GM12872 (cell line): ENCODE measurements at regions not wholly inside any gene's neighbourhood (a gene's known extent, or its start where the extent isn't known, plus 50 kb on each side); places are given as distances from the start of the nearest gene placed in this dataset.

Experiments
- CTCF ChIP-seq: IDR thresholded peaks from 3 replicates; pipeline ENCODE4 v1.5.1; 2011; ENCODE audit warnings: low read depth, mild to moderate bottlenecking, low read length, moderate library complexity; ENCODE audit not compliant: insufficient read depth

GRCh38 chr18:50475538-50476193 is 84.2 kb upstream of the MAPK4 start:
- no peak for TF ChIP-seq CTCF

GRCh38 chr18:50492097-50492496 is 67.8 kb upstream of the MAPK4 start:
- TF ChIP-seq CTCF = no peak

- no peak for TF ChIP-seq CTCF
Measured at GRCh38 chr18:50494569-50494968, 65.3 kb upstream of the MAPK4 start.

GRCh38 chr18:50506362-50506761 is 53.5 kb upstream of the MAPK4 start:
- TF ChIP-seq CTCF = no peak

GRCh38 chr18:50507120-50507590 is 52.7 kb upstream of the MAPK4 start:
- peak; percentile 65 for TF ChIP-seq CTCF

- TF ChIP-seq CTCF = no peak
Measured at GRCh38 chr18:50508228-50508627, 51.7 kb upstream of the MAPK4 start.

GRCh38 chr18:50509012-50509411 is 50.9 kb upstream of the MAPK4 start:
- TF ChIP-seq CTCF = no peak
